OCI-LY1 (cell line): ENCODE measurements at regions not wholly inside any gene's neighbourhood (a gene's known extent, or its start where the extent isn't known, plus 50 kb on each side); places are given as distances from the start of the nearest gene placed in this dataset.

Experiments used
- H2AFZ ChIP-seq: fragments of 200-600 bp; sonication (generic), shearing (Covaris generic); 2 replicates; pipeline ENCODE4 v1.6.0; 2014; ENCODE audit warnings: antibody characterized with exemption, mild to moderate bottlenecking, low read length
- H3F3A ChIP-seq: fragments of 200-600 bp; sonication (generic), shearing (Covaris generic); 2 replicates; pipeline ENCODE4 v1.6.0; 2014; ENCODE audit warnings: mild to moderate bottlenecking, antibody characterized with exemption, low read length, moderate library complexity; ENCODE audit not compliant: insufficient read depth
- H3K27ac ChIP-seq: fragments of 200-600 bp; sonication (generic); 2 replicates; pipeline ENCODE4 v1.5.1; 2014; ENCODE audit warnings: low read length, mixed run types, mild to moderate bottlenecking, low read depth; ENCODE audit not compliant: poor library complexity, severe bottlenecking
- H3K27me3 ChIP-seq: fragments of 200-600 bp; sonication (generic); 2 replicates; pipeline ENCODE4 v1.6.0; 2014; ENCODE audit warnings: antibody characterized with exemption, mild to moderate bottlenecking, low read length, moderate library complexity; ENCODE audit not compliant: insufficient read depth
- H3K36me3 ChIP-seq: fragments of 200-600 bp; sonication (generic); 2 replicates; pipeline ENCODE4 v1.6.1; 2014; ENCODE audit warnings: mild to moderate bottlenecking, antibody characterized with exemption, low read length, moderate library complexity, mixed read lengths; ENCODE audit not compliant: insufficient read depth
- H3K4me1 ChIP-seq: fragments of 200-600 bp; sonication (generic); 2 replicates; pipeline ENCODE4 v1.5.1; 2014; ENCODE audit warnings: mild to moderate bottlenecking, low read length, moderate library complexity; ENCODE audit not compliant: insufficient read depth, severe bottlenecking
- H3K4me2 ChIP-seq: fragments of 200-600 bp; sonication (generic), shearing (Covaris generic); 2 replicates; pipeline ENCODE4 v1.6.1; 2014; ENCODE audit warnings: low read length
- H3K4me3 ChIP-seq: fragments of 200-600 bp; sonication (generic); 2 replicates; pipeline ENCODE4 v1.5.1; 2014; ENCODE audit warnings: low read length, low read depth, mild to moderate bottlenecking, mixed read lengths; ENCODE audit not compliant: poor library complexity, severe bottlenecking
- H3K79me2 ChIP-seq: fragments of 200-600 bp; shearing (Covaris generic); 2 replicates; pipeline ENCODE4 v1.6.1; 2016; ENCODE audit warnings: mixed run types, low read length, mixed read lengths; ENCODE audit not compliant: insufficient read depth
- H3K9ac ChIP-seq: fragments of 200-600 bp; sonication (generic), shearing (Covaris generic); 2 replicates; pipeline ENCODE4 v1.6.1; 2014; ENCODE audit warnings: mild to moderate bottlenecking, low read length, mixed read lengths
- H3K9me2 ChIP-seq: fragments of 200-600 bp; sonication (generic), shearing (Covaris generic); 2 replicates; pipeline ENCODE4 v1.6.1; 2014; ENCODE audit warnings: low read depth, mild to moderate bottlenecking, low read length, mixed read lengths
- H3K9me3 ChIP-seq: fragments of 200-600 bp; shearing (Covaris generic); 2 replicates; pipeline ENCODE4 v1.6.1; 2014; ENCODE audit warnings: low read length, mixed read lengths
- H4K20me1 ChIP-seq: fragments of 200-600 bp; sonication (generic), shearing (Covaris generic); 2 replicates; pipeline ENCODE4 v1.6.0; 2016; ENCODE audit warnings: mild to moderate bottlenecking, low read length; ENCODE audit not compliant: insufficient read depth
- CTCF ChIP-seq: fragments of 200-600 bp; sonication (generic), shearing (Covaris generic); IDR thresholded peaks from 2 replicates; pipeline ENCODE4 v1.5.1; 2017; ENCODE audit warnings: mild to moderate bottlenecking, antibody characterized with exemption, low read length, moderate library complexity, mixed read lengths
- EZH2 ChIP-seq: fragments of 200-600 bp; sonication (generic), shearing (Covaris generic); IDR thresholded peaks from 2 replicates; pipeline ENCODE4 v1.8.0; 2017; ENCODE audit warnings: borderline replicate concordance, mixed run types, mild to moderate bottlenecking, antibody characterized with exemption, low read length, moderate library complexity, mixed read lengths

DNA sequence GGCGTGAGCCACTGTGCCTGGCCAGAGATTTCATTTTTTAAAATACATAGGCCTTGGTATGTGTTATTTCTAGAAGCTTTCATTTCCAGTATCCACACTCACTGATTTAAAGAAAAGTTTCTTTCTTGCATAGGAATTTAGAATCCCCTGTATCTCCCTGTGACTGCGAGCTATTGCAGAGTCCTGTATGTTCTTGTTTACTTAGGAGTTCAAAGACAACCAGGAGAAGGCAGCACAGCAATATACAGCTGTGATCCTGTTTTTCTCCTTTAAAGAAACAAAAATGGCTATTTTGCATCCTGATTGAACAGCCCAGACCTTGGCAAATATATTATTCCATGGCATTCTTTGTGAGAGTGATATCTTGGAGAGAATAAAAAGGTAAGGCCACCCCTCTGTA lies 185.0 kb upstream of the COX10 start:
- H3K27me3 ChIP-seq: no peaks in the 10 kb centered on the region
- no peaks in the 10 kb centered on the region for H3F3A ChIP-seq
- no peaks in the 10 kb centered on the region for H3K9me3 ChIP-seq
- no peak overlapping the region for H3K9ac ChIP-seq
- H3K36me3 ChIP-seq: no peaks in the 10 kb centered on the region
- TF ChIP-seq EZH2: no peak
- no peak for TF ChIP-seq CTCF
- H3K4me1 ChIP-seq: no peaks in the 10 kb centered on the region
- H4K20me1 ChIP-seq: no peaks in the 10 kb centered on the region
- H3K4me3 ChIP-seq: no peak overlapping the region
- H3K79me2 ChIP-seq: no peaks in the 10 kb centered on the region
- no peaks in the 10 kb centered on the region for H3K9me2 ChIP-seq
- H3K4me2 ChIP-seq: no peak overlapping the region
- H3K27ac ChIP-seq: no peak overlapping the region
- H2AFZ ChIP-seq: no peak overlapping the region

DNA sequence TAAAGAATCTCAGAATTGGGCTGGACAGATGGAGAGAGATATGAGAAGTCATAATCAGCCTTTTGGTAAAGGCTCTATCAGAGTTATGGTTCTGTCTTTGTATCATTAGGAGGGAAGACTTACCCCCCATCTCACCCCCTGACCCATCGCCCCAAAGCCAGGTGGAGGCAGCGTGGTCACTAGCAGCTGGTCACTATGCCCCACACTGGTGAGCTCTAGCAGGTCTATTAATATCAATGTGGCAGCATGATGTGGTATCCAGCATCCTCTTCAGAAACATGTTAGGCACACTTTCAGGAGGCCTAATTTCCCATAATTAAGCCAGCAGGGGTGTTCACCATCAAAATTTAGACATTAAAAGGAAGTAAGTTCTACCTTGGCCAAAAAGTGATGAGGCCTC lies 183.8 kb upstream of the COX10 start:
- Histone ChIP-seq H3K4me1 (no peaks in the 10 kb centered on the region), H3K27me3 (no peaks in the 10 kb centered on the region), H3K27ac (no peak overlapping the region), H2AFZ (no peak overlapping the region), H3K9me3 (no peaks in the 10 kb centered on the region), H3F3A (no peaks in the 10 kb centered on the region), H3K36me3 (no peaks in the 10 kb centered on the region), H4K20me1 (no peaks in the 10 kb centered on the region), H3K4me2 (no peak overlapping the region), H3K9me2 (no peaks in the 10 kb centered on the region), H3K9ac (no peak overlapping the region), H3K4me3 (no peak overlapping the region), H3K79me2 (no peaks in the 10 kb centered on the region)
- TF ChIP-seq EZH2 (no peak), CTCF (no peak)

DNA sequence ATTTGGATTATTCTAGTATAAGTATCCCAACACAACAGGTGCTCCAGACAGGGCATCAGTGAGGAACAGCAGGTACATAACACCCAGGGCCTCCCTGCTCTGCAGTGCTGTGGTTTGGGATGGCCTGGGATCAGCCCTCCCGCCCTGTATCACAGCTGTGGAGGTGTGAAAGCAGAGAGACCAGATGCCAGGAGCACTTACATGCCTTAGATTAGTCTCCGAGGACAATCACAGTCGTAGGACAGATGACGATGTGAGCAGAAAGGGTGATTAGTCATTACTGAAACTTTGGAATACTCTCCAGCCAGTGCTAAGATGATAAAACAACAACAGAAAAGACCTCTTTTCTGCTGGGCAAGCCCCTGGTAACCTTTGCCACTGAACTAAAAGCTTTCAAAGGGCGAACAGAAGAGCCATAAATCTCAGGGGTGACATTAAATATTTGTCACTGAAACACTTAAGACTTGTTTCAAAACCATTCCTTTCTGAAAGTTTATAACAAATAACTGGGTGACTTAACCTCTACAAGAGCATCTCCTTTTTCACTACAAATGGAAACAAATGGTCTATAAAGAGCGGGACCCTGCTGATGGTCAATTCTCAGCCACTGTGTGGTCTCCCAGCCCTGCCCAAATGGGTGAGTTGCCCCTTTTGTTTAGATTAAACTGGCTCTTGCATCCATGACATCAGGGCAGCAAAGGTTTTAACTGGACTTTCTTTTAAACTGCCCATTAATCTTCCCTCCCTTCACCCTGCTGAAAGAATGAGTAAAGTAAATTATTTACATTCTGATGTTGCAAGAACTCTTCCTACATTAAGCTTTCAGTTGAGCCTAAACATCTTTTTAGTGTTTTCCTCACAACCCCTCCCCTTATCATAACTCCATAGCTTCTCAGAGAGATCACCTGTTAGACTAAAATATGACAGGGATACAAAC lies 183.1 kb upstream of the COX10 start:
- H3K4me1 ChIP-seq: no peaks in the 10 kb centered on the region
- H2AFZ ChIP-seq: no peak overlapping the region
- H3K27ac ChIP-seq: no peak overlapping the region
- no peaks in the 10 kb centered on the region for H3K36me3 ChIP-seq
- H3K27me3 ChIP-seq: no peaks in the 10 kb centered on the region
- no peaks in the 10 kb centered on the region for H4K20me1 ChIP-seq
- H3K79me2 ChIP-seq: no peaks in the 10 kb centered on the region
- H3K9me3 ChIP-seq: no peaks in the 10 kb centered on the region
- H3F3A ChIP-seq: no peaks in the 10 kb centered on the region
- no peak overlapping the region for H3K4me2 ChIP-seq
- H3K9ac ChIP-seq: no peak overlapping the region
- no peaks in the 10 kb centered on the region for H3K9me2 ChIP-seq
- no peak overlapping the region for H3K4me3 ChIP-seq
- TF ChIP-seq EZH2 (no peak), CTCF (no peak)
